ENCODE measurements at regions not wholly inside any gene's neighbourhood (a gene's known extent, or its start where the extent isn't known, plus 50 kb on each side); places are given as distances from the start of the nearest gene placed in this dataset.

- peak in 27 of 56 donors; percentile 2 to 70 (median 27) for DNase-seq
Observed at GRCh38 chr10:6778992-6779701, 199.1 kb upstream of the PRKCQ start.

GRCh38 chr10:6776170-6776569 lies 196.1 kb upstream of the PRKCQ start:
- DNase-seq, result no peak

GRCh38 chr10:6774406-6774805 lies 194.3 kb upstream of the PRKCQ start:
- no peak for DNase-seq

- no peak for DNase-seq
Observed at GRCh38 chr10:6771331-6771730, 191.3 kb upstream of the PRKCQ start.

GRCh38 chr10:6770846-6771245 lies 190.8 kb upstream of the PRKCQ start:
- no peak for DNase-seq

- no peak for DNase-seq
Observed at GRCh38 chr10:6769704-6770417, 189.8 kb upstream of the PRKCQ start.

- DNase-seq, result no peak
Observed at GRCh38 chr10:6766131-6766801, 186.2 kb upstream of the PRKCQ start.

- no peak for DNase-seq
Observed at GRCh38 chr10:6763423-6763822, 183.3 kb upstream of the PRKCQ start.

- no peak for DNase-seq
Observed at GRCh38 chr10:6763001-6763400, 182.9 kb upstream of the PRKCQ start.

GRCh38 chr10:6759961-6760360 lies 179.9 kb upstream of the PRKCQ start:
- no peak for DNase-seq

GRCh38 chr10:6757158-6757557 lies 177.1 kb upstream of the PRKCQ start:
- DNase-seq, result no peak

- no peak for DNase-seq
Observed at GRCh38 chr10:6756716-6757115, 176.6 kb upstream of the PRKCQ start.

- peak in 8 of 56 donors; percentile 10 to 43 (median 21) for DNase-seq
Observed at GRCh38 chr10:6755781-6756460, 175.8 kb upstream of the PRKCQ start.

GRCh38 chr10:6753644-6754043 lies 173.6 kb upstream of the PRKCQ start:
- DNase-seq, result no peak

GRCh38 chr10:6751363-6751762 lies 171.3 kb upstream of the PRKCQ start:
- DNase-seq, result no peak

GRCh38 chr10:6748981-6749635 lies 169.0 kb upstream of the PRKCQ start:
- no peak for DNase-seq

GRCh38 chr10:6748029-6748428 lies 168.0 kb upstream of the PRKCQ start:
- DNase-seq, result no peak

GRCh38 chr10:6746782-6747181 lies 166.7 kb upstream of the PRKCQ start:
- DNase-seq, result no peak

- no peak for DNase-seq
Observed at GRCh38 chr10:6743291-6743849, 163.3 kb upstream of the PRKCQ start.

- DNase-seq, result no peak
Observed at GRCh38 chr10:6741541-6741941, 161.5 kb upstream of the PRKCQ start.

Measured in nucleus accumbens (tissue), 56 donors.